Muscle of back (tissue), 3 donors: ENCODE measurements at regions not wholly inside any gene's neighbourhood (a gene's known extent, or its start where the extent isn't known, plus 50 kb on each side); places are given as distances from the start of the nearest gene placed in this dataset.
"Not testable (repeated sequence)": the region's sequence is repeated elsewhere in the genome, so short reads cannot be mapped to it uniquely, and the experiment has no call there.

Experiments used
- DNase-seq, 3 donors: peaks; one replicate each; pipeline versions ENCODE4 v3.0.0 to v3.0.0-alpha.2; 2013

- no peak for DNase-seq
Measured at GRCh38 chr7:156014808-156015207, 202.5 kb upstream of the SHH start.

DNA sequence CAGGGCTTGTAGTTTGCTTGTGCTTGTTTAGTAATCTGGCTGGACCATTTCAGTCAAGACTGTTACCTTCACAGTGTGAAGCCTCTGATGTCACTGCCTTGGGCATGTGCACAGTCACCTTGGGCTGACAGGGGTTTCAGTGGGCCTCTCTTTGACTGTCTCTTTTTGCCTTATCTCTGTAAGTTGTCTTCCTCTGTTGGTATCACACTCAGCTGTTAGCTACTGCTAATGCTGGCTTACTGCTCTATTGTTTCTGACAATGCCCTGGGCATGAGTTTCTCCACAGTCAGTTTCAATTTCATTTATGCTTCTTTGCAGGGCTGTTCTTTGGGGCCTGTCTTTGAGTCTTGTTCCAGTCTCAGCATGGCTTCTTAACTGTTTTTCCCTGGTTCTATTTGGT lies 201.9 kb upstream of the SHH start:
- no peak for DNase-seq

GRCh38 chr7:156012412-156012811 lies 200.1 kb upstream of the SHH start:
- DNase-seq: no peak

DNA sequence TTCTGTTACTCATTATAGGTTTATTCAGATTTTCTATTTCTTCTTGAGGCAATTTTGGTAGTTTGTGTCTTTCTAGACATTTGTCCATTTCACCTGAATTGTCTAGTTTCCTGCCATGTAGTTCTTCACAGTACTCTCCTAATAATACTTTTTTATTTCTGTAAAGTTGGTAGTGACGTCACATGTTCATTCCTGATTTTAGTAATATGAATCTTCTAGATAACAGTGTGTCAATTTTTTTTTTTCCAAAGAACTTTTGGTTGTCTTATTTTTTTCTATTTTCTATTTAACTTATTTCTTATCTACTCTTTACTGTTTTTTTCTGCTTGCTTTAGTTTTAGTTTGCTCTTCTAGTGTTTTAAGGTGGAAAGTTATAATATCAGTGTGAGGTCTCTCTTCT lies 197.3 kb upstream of the SHH start:
- no peak for DNase-seq

GRCh38 chr7:156006876-156007275 lies 194.6 kb upstream of the SHH start:
- not testable (repeated sequence) for DNase-seq

- no peak for DNase-seq
Measured at GRCh38 chr7:156006024-156006423, 193.8 kb upstream of the SHH start.

DNA sequence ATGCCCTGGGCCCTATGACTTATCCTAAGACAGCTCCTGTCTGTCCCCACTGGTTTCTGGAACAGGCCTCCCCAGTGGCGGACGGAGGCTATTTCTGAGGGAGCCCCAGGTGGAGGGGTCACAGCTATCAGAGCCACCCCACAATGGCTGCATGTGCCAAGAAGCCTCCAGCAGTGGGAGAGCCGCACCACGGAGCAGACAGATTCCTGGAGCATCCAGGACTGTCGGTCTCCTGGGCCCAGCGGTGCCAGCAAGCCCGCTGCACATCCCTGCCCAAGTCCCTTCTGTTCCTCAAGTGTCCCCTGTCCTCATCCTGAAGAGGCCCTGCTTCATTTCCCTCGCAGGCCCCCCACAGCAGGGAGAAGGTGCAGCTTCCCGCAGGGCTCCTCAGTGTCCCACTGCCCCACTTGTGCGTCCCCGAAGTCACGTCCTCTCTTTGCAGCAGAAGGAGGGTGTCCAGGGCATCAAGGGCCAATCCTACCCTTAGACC lies 193.0 kb upstream of the SHH start:
- no peak for DNase-seq

GRCh38 chr7:156004265-156005201 lies 192.3 kb upstream of the SHH start:
- DNase-seq: no peak

DNA sequence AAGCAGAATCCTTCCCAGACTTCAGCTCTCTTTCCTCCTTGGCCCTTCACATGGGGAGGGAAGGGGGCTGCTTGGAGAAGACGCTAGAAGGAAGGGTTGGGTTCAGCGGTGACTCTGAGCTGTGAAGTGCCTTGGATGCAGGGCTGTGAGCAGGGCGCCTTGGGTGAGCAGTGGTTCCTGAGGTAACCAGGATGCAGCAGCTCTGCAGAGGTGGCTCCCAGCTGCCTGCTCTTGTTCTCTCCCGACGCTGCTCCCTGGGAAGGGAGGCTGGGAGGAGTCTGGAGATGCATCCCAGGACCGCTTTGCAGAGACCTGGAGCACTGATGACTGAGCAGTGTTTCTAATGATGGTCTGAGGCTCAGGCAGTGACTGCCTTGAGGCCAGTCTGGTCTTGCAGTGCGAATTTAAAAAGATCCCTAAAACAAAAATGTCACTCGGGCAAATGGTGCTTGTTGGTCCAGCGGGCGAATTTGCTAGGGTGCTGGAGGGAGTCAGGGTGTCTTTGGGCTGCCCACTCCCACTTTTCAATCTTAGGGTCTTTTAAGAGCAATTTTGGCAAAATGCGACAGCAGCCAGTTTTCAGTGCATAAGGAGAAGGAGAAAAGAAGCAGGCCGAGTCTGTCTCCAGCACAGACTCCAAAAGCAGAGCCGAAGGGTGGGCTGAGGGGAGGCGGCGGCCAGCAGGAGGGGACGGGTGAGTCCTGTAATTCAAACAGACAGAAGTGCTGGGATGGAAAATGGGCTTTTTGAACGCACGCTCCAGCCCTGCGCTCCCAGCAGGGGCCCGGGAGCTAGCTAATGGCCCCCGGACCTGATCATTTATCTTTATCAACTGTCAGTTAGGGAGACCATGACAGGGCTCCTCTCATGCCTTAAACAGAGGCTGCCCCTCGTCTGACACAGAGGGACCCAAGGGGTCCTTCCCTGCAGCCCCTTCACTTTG lies 191.2 kb upstream of the SHH start:
- DNase-seq: no peak

- DNase-seq: no peak
Measured at GRCh38 chr7:156002362-156003066, 190.3 kb upstream of the SHH start.

GRCh38 chr7:156001496-156002260 lies 189.4 kb upstream of the SHH start:
- no peak for DNase-seq

DNA sequence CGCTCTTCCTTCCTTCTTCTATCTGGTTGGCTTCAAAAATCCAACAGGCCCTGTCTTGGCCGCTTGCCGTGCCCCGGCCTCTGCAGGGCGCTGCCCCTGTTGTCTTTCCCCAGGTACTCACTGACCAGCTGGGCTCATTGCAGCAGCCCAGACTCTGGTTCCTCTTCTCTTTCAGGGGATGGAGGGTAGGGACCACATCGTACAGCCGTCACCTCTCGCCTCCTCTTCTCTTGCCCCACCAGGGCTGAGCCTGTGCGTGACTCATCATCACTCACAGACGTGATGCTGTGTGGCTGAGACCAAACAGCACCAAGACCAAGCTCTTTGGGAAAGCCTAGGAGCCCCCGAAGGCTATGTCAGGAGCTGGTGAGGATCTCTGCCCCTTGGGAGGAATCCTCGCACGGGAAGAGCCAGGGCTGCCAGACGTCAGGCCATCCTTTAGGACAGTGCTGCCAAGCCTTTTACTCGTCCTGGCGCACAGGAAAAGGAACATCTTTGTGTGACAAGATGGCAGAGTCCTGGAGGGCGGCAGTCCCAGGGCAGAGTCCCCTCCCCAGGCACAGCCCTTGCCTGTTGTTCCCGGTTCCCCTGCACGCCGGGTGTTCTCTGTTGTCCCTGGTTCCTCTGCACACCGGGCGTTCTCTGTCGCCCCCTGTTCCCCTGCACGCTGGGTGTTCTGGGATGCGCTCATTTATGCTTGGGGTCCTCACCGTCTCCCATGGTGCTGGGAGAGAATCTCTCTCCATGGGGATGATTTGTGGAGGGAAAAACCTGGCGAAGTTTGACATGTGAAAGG lies 188.5 kb upstream of the SHH start:
- no peak for DNase-seq

DNA sequence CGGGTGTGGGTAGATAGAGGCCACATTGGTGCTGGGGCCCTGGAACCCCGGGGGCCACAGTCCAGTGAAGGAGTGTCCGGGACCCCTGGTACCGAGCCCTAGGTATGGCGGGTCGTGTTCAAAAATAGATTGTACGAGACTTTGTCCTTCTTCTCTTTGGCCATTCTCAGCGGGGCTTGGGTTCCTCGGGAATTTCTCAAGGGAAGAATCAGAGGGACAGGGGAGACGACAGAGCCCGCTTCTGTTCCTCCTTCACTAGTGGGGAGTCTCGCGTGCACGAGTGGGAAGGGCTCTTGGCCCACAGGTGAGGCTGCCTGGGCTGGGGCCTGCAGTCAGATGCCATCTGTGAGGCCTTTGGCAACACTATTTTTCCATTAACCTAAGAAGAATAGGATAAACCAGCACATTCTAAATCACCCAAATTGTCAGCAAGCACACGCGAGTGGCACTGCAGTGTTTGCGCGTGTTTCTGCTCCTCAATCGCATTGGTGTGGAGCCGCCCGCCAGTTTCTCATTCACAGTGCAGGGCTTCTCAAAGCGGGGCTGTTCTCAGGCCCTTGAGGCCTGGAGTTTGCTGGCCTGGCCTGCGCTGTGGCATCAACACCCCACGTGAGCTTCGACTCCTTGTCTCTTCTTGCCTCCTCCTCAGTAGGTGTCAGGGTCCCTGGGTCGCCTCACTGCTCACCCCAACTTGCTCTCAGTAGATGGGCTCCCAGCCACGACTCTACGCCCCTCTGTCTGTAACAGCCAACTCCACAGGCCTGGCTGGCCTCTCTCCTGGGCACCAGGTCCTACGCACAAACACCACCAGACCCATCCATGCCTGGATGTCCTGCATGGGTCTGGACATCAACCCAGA lies 187.6 kb upstream of the SHH start:
- no peak for DNase-seq

- DNase-seq: no peak
Measured at GRCh38 chr7:155998766-155999630, 186.7 kb upstream of the SHH start.

- no peak for DNase-seq
Measured at GRCh38 chr7:155998328-155998691, 186.0 kb upstream of the SHH start.

DNA sequence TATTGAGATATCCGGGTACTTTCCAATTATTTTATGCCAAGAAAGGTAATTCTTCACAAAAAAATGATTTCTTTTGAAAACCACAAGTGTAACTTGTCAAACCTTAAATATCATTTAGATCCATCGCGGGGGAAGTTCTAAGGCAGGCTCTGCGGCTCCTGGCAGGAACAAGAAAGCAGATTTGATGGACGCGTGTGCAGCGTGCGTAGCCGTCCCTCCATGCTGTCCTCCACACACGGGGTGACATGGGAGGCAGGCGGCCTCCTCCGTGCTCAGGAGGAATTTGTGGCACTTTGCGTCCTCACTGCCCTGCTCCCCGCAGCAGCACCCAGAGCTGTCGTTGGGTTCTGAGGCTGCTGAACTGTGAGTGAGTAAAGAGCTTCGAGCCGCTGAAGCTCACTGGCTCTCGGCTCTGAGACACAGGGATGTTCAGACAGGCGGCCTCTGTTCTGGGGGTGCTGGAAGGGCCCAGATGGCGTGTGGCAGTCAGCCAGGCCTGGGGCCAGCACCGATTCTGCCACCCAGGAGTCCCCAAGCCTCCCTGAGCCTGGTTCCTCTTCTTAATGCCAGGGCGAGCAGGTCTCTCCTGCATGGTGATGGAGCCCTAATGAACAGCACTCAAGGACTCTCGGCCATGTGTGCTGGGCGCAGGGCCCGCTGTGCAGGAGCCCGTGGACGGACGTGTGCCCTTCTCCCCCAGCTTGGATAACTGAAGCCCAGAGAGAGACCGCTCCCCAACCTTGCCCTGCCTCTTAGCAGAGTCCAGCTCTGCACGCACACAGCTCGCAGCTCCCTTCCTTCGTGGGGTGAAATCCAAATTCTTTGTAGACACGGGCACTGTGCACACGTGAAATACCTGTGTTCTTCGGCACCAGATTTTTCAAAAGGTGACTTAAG lies 185.4 kb upstream of the SHH start:
- DNase-seq: no peak

DNA sequence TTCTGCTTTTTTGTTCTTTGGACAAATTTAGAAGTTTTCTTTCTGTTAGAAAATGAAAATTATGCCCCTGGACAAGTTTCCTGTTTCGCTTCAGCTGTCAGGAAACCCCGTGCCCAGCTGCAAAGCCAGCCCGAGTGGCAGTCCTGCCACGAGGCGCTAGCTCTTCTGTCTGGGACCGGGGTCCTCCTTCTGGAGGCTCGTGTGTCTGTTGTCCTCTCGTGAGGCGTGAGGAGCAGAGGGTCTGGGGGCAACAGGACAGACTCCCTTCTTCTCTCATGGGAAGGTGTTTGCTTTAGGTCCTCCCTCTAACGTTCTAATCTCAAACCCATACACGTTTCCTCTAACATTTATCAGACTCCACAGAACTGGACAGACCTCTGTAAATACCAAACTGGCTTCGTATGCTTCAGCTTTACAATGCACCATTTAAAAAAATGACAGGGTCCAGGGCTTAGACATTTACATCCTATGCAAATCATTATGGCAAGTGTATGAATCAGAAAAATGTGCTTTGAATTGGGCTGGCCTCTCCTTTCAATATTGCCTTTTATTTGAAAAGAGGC lies 184.5 kb upstream of the SHH start:
- DNase-seq: no peak
